HCT116 (cell line): ENCODE measurements at regions not wholly inside any gene's neighbourhood (a gene's known extent, or its start where the extent isn't known, plus 50 kb on each side); places are given as distances from the start of the nearest gene placed in this dataset.
"Not testable (repeated sequence)": the region's sequence is repeated elsewhere in the genome, so short reads cannot be mapped to it uniquely, and the experiment has no call there.

Source experiments
- ATAC-seq: fragments of 200-7000 bp; cut with Tn5 transposase; 2 replicates; pipeline ENCODE4 v1.9.1; 2020; ENCODE audit warnings: mild to moderate bottlenecking, moderate library complexity
- BruUV-seq: library from RNA; stranded (reverse); fragments of 400-500 nt; replicated peaks from 2 replicates; lab custom pipeline; 2021; lab: Mats Ljungman, UMichigan
- CTCF ChIA-PET: fragments of 300-600 bp; sonication (Branson Sonifier 250); formaldehyde crosslinking; loops from one replicate; lab custom pipeline; 2021; ENCODE audit warnings: antibody characterized with exemption; lab: Charles Lee
- POLR2A ChIA-PET: fragments of 300-600, 350-600 bp; sonication (Branson Sonifier 250); formaldehyde crosslinking; loops from one replicate; lab custom pipeline; 2021; ENCODE audit warnings: antibody characterized with exemption; lab: Charles Lee
- RAD21 ChIA-PET, 2 experiments: fragments of 300-600 bp; sonication (Branson Sonifier 250); formaldehyde crosslinking; loops; one replicate each; lab custom pipeline; 2023; ENCODE audit warnings: low total read pairs in 2 of 2; ENCODE audit not compliant: uncharacterized antibody in 2 of 2, unreplicated experiment in 2 of 2, low non-redundant PET in 1 of 2; lab: Charles Lee
- DNase-seq: peaks from one replicate; pipeline ENCODE4 v3.0.0-alpha.2; 2010; ENCODE audit warnings: low read depth, low spot score
- H2AFZ ChIP-seq: fragments of 200-600 bp; shearing (Covaris generic), sonication (generic); 2 replicates; pipeline ENCODE4 v1.6.1; 2017; ENCODE audit warnings: low read depth, mixed run types, mixed read lengths, antibody characterized with exemption, low read length; ENCODE audit not compliant: poor library complexity, severe bottlenecking
- H3K27ac ChIP-seq: 2 replicates; pipeline ENCODE4 v1.5.1; 2012; ENCODE audit warnings: low read depth, low read length
- H3K27me3 ChIP-seq: fragments of 200-600 bp; sonication (generic); 2 replicates; pipeline ENCODE4 v1.6.1; 2016; ENCODE audit warnings: mixed run types, low read length, mixed read lengths; ENCODE audit not compliant: insufficient read depth
- H3K36me3 ChIP-seq, 2 experiments: fragments of 200-500 bp in 1 of 2; fragments of 200-600 bp in 1 of 2; sonication (Bioruptor generic) in 1 of 2; sonication (generic) in 1 of 2; 2 replicates each; pipeline versions ENCODE4 v1.5.1 to v1.6.1; 2014 to 2016; ENCODE audit warnings: low read length in 2 of 2, inconsistent platforms in 1 of 2, mixed read lengths in 1 of 2, mixed run types in 1 of 2; ENCODE audit not compliant: insufficient read depth in 2 of 2, control insufficient read depth in 1 of 2
- H3K4me1 ChIP-seq, 2 experiments: fragments of 200-600 bp in 1 of 2; sonication (generic) in 1 of 2; 2 replicates each; pipeline versions ENCODE4 v1.5.1 to v1.6.1; 2012 to 2017; ENCODE audit warnings: low read length in 2 of 2, inconsistent platforms in 1 of 2, mild to moderate bottlenecking in 1 of 2, mixed read lengths in 1 of 2, mixed run types in 1 of 2, moderate library complexity in 1 of 2; ENCODE audit not compliant: insufficient read depth in 2 of 2, control insufficient read depth in 1 of 2
- H3K4me2 ChIP-seq: fragments of 200-600 bp; sonication (generic); 2 replicates; pipeline ENCODE4 v1.6.1; 2017; ENCODE audit warnings: mixed run types, low read length, mixed read lengths
- H3K4me3 ChIP-seq, 2 experiments: fragments of 200-600 bp in 1 of 2; sonication (generic) in 1 of 2; replicated peaks in 1 of 2; 2 replicates each; pipeline ENCODE4 v1.5.1; 2011 to 2016; ENCODE audit warnings: low read length in 2 of 2, control low read depth in 1 of 2, low read depth in 1 of 2, mild to moderate bottlenecking in 1 of 2, mixed read lengths in 1 of 2, mixed run types in 1 of 2
- H3K79me2 ChIP-seq: fragments of 200-600 bp; sonication (generic); 2 replicates; pipeline ENCODE4 v1.6.1; 2017; ENCODE audit warnings: mild to moderate bottlenecking, mixed run types, low read length, moderate library complexity, mixed read lengths; ENCODE audit not compliant: insufficient read depth
- H3K9ac ChIP-seq: fragments of 200-600 bp; sonication (generic); 2 replicates; pipeline ENCODE4 v1.6.1; 2016; ENCODE audit warnings: low read length, mixed read lengths
- H3K9me2 ChIP-seq: fragments of 200-600 bp; sonication (generic), shearing (Covaris generic); 2 replicates; pipeline ENCODE4 v1.6.1; 2017; ENCODE audit warnings: mixed run types, mild to moderate bottlenecking, moderate library complexity; ENCODE audit not compliant: insufficient read depth
- H3K9me3 ChIP-seq, 2 experiments: fragments of 200-500 bp in 1 of 2; fragments of 200-600 bp in 1 of 2; sonication (Bioruptor generic) in 1 of 2; sonication (generic) in 1 of 2; 2 replicates each; pipeline ENCODE4 v1.6.1; 2014 to 2017; ENCODE audit warnings: low read length in 2 of 2, mixed read lengths in 2 of 2, inconsistent platforms in 1 of 2, low read depth in 1 of 2, mild to moderate bottlenecking in 1 of 2, mixed run types in 1 of 2, moderate library complexity in 1 of 2; ENCODE audit not compliant: control insufficient read depth in 1 of 2, insufficient read depth in 1 of 2
- H4K20me1 ChIP-seq: fragments of 200-600 bp; sonication (generic), shearing (Covaris generic); 2 replicates; pipeline ENCODE4 v1.6.1; 2017; ENCODE audit warnings: mixed run types, mild to moderate bottlenecking, moderate library complexity; ENCODE audit not compliant: insufficient read depth
- CBX3 ChIP-seq: IDR thresholded peaks from 2 replicates; pipeline ENCODE4 v1.6.1; 2012; ENCODE audit warnings: low read depth
- CEBPB ChIP-seq: IDR thresholded peaks from 2 replicates; pipeline ENCODE4 v1.6.1; 2012; ENCODE audit warnings: low read depth
- EGR1 ChIP-seq: IDR thresholded peaks from 2 replicates; pipeline ENCODE4 v1.6.1; 2012; ENCODE audit warnings: low read depth
- EZH2 ChIP-seq: fragments of 200-600 bp; sonication (generic); IDR thresholded peaks from 2 replicates; pipeline ENCODE4 v1.6.1; 2017; ENCODE audit warnings: antibody characterized with exemption, mixed run types
- EZH2phosphoT487 ChIP-seq: fragments of 200-600 bp; IDR thresholded peaks from 2 replicates; pipeline ENCODE4 v1.6.1; 2018; ENCODE audit warnings: antibody characterized with exemption, borderline replicate concordance
- FOSL1 ChIP-seq: IDR thresholded peaks from 2 replicates; pipeline ENCODE4 v1.6.1; 2012; ENCODE audit warnings: low read depth
- JUND ChIP-seq: IDR thresholded peaks from 2 replicates; pipeline ENCODE4 v1.6.1; 2012
- POLR2AphosphoS5 ChIP-seq: IDR thresholded peaks from 2 replicates; pipeline ENCODE4 v1.6.1; 2011; ENCODE audit warnings: mild to moderate bottlenecking, low read depth, low read length, moderate library complexity
- SIN3A ChIP-seq: IDR thresholded peaks from 2 replicates; pipeline ENCODE4 v1.6.1; 2012; ENCODE audit warnings: low read depth
- SP1 ChIP-seq: IDR thresholded peaks from 2 replicates; pipeline ENCODE4 v1.6.1; 2012; ENCODE audit warnings: low read depth
- TCF7L2 ChIP-seq: IDR thresholded peaks from 2 replicates; pipeline ENCODE4 v1.7.0; 2011; ENCODE audit warnings: borderline replicate concordance, inconsistent platforms; ENCODE audit not compliant: insufficient read depth, insufficient read length; ENCODE audit errors: extremely low read depth
- YY1 ChIP-seq: IDR thresholded peaks from 2 replicates; pipeline ENCODE4 v1.6.1; 2011; ENCODE audit warnings: low read length, low read depth, moderate library complexity, mild to moderate bottlenecking; ENCODE audit not compliant: insufficient replicate concordance; ENCODE audit errors: extremely low read depth
- ZFX ChIP-seq: fragments of 450-650 bp; IDR thresholded peaks from 2 replicates; pipeline ENCODE4 v1.6.1; 2017
- intact Hi-C: fragments of 100-400 bp; cut with micrococcal nuclease; formaldehyde crosslinking; loops from 2 replicates; pipeline ENCODE4 v1.10.0; 2022
- TF ChIP-seq, protein P1 (sequence below): IDR thresholded peaks from 2 replicates; pipeline ENCODE4 v1.6.1; 2011; ENCODE audit warnings: mild to moderate bottlenecking, low read length, moderate library complexity; ENCODE audit not compliant: insufficient replicate concordance; ENCODE audit errors: extremely low read depth
- TF ChIP-seq, protein P2 (sequence below): IDR thresholded peaks from 2 replicates; pipeline ENCODE4 v1.6.1; 2012; ENCODE audit warnings: low read depth

DNA sequence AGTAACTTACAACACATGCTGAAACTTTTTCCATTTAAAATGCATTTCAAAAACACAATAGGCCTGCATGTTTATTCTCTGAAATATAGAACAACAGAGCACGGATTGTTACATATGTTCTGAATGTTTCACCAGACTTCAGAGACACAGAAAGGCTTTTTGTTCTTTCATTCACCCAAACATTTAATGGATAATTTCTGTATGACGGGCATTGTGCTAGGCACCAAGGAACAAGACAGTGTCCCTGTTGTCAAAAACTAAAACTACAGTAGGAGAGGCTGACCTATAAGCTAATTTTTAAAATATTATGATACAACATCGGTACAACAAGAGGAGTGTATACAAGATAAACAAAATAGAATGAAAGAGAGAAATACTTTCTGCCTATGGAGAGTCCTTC, 81.9 kb upstream of the TEAD1 start:
- no peaks in the 10 kb centered on the region for H3K27me3 ChIP-seq
- no peaks in the 10 kb centered on the region for H3K79me2 ChIP-seq
- RAD21 ChIA-PET: no interaction called here
- H3K36me3 ChIP-seq: no peaks in the 10 kb centered on the region
- no peaks in the 10 kb centered on the region for H3K9me2 ChIP-seq
- peaks cover 2 to 7% of the 10 kb centered on the region in 2 experiments; a peak in 2 of 4 replicates for H3K4me1 ChIP-seq
- H3K4me2 ChIP-seq: no peak overlapping the region
- H3K27ac ChIP-seq: no peak overlapping the region
- BruUV-seq: no TSS peak
- ATAC-seq: no peak
- H4K20me1 ChIP-seq: no peaks in the 10 kb centered on the region
- no peak for DNase-seq
- H3K4me3 ChIP-seq: no peak overlapping the region
- intact Hi-C loops: no loop called here
- H2AFZ ChIP-seq: no peak overlapping the region
- POLR2A ChIA-PET: no interaction called here
- no peak overlapping the region for H3K9ac ChIP-seq
- TF ChIP-seq EGR1 (no peak), CBX3 (no peak), TCF7L2 (no peak), SIN3A (no peak), EZH2 (no peak), JUND (no peak), POLR2AphosphoS5 (no peak), FOSL1 (no peak), YY1 (no peak), ZFX (no peak), SP1 (no peak), CEBPB (no peak), EZH2phosphoT487 (no peak)
- TF ChIP-seq, protein P1, sequence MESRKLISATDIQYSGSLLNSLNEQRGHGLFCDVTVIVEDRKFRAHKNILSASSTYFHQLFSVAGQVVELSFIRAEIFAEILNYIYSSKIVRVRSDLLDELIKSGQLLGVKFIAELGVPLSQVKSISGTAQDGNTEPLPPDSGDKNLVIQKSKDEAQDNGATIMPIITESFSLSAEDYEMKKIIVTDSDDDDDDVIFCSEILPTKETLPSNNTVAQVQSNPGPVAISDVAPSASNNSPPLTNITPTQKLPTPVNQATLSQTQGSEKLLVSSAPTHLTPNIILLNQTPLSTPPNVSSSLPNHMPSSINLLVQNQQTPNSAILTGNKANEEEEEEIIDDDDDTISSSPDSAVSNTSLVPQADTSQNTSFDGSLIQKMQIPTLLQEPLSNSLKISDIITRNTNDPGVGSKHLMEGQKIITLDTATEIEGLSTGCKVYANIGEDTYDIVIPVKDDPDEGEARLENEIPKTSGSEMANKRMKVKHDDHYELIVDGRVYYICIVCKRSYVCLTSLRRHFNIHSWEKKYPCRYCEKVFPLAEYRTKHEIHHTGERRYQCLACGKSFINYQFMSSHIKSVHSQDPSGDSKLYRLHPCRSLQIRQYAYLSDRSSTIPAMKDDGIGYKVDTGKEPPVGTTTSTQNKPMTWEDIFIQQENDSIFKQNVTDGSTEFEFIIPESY: no peak
- TF ChIP-seq, protein P2, sequence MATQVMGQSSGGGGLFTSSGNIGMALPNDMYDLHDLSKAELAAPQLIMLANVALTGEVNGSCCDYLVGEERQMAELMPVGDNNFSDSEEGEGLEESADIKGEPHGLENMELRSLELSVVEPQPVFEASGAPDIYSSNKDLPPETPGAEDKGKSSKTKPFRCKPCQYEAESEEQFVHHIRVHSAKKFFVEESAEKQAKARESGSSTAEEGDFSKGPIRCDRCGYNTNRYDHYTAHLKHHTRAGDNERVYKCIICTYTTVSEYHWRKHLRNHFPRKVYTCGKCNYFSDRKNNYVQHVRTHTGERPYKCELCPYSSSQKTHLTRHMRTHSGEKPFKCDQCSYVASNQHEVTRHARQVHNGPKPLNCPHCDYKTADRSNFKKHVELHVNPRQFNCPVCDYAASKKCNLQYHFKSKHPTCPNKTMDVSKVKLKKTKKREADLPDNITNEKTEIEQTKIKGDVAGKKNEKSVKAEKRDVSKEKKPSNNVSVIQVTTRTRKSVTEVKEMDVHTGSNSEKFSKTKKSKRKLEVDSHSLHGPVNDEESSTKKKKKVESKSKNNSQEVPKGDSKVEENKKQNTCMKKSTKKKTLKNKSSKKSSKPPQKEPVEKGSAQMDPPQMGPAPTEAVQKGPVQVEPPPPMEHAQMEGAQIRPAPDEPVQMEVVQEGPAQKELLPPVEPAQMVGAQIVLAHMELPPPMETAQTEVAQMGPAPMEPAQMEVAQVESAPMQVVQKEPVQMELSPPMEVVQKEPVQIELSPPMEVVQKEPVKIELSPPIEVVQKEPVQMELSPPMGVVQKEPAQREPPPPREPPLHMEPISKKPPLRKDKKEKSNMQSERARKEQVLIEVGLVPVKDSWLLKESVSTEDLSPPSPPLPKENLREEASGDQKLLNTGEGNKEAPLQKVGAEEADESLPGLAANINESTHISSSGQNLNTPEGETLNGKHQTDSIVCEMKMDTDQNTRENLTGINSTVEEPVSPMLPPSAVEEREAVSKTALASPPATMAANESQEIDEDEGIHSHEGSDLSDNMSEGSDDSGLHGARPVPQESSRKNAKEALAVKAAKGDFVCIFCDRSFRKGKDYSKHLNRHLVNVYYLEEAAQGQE: no peak
- CTCF ChIA-PET: no interaction called here
- H3K9me3 ChIP-seq: no peaks in the 10 kb centered on the region

DNA sequence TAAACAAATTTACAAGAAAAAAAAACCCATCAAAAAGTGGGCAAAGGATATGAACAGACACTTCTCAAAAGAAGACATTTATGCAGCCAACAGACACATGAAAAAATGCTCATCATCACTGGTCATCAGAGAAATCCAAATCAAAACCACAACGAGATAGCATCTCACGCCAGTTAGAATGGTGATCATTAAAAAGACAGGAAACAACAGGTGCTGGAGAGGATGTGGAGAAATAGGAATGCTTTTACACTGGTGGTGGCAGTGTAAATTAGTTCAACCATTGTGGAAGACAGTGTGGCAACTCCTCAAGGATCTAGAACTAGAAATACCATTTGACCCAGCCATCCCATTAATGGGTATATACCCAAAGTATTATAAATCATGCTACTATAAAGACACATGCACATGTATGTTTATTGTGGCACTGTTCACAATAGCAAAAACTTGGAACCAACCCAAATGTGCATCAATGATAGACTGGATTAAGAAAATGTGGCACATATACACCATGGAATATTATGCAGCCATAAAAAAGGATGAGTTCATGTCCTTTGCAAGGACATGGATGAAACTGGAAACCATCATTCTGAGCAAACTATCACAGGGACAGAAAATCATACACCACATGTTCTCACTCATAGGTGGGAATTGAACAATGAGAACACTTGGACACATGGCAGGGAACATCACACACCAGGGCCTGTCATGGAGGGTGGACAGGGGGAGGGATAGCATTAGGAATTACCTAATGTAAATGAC, 79.0 kb upstream of the TEAD1 start:
- H3K4me1 ChIP-seq, H3K4me3 ChIP-seq, H3K4me2 ChIP-seq, H3K9me3 ChIP-seq, H2AFZ ChIP-seq, H3K27ac ChIP-seq, H3K9ac ChIP-seq, H3K36me3 ChIP-seq, intact Hi-C loops, RAD21 ChIA-PET, BruUV-seq, H3K27me3 ChIP-seq, H4K20me1 ChIP-seq, H3K9me2 ChIP-seq, DNase-seq, POLR2A ChIA-PET, H3K79me2 ChIP-seq, ATAC-seq, CTCF ChIA-PET: not testable (repeated sequence)
